ENCODE measurements at regions not wholly inside any gene's neighbourhood (a gene's known extent, or its start where the extent isn't known, plus 50 kb on each side); places are given as distances from the start of the nearest gene placed in this dataset.

DNA sequence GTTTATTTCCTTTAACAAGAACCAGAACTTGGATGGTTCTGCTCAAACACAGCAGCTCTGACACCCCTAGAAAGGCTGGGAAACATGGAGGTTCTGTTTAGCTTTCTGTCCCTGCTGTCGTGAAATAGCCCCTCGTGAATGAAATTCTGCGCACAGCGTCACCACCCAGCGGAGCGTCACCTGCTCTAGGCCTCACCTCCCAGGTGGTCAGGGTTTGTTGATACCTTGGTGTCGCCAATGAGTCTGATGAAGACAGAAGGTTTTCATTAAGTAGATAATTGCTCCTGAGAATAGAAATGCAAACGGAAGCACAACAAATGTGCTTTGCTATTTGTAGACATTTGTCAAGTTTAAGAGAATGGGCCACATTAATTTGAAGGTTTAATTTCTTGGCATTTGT is 135.1 kb downstream of the EDN3 start:
- no peak for DNase-seq (ENCODE audit: low spot score in 2 of 2)
- no peaks in the 10 kb centered on the region for H3K4me1 ChIP-seq
- intact Hi-C loops (cut with DNase I): no loop called here
- H3K27ac ChIP-seq: no peak overlapping the region
- H3K9me3 ChIP-seq: no peaks in the 10 kb centered on the region
- H3K4me3 ChIP-seq: no peak overlapping the region
- H3K36me3 ChIP-seq: no peaks in the 10 kb centered on the region
- TF ChIP-seq, protein P1, sequence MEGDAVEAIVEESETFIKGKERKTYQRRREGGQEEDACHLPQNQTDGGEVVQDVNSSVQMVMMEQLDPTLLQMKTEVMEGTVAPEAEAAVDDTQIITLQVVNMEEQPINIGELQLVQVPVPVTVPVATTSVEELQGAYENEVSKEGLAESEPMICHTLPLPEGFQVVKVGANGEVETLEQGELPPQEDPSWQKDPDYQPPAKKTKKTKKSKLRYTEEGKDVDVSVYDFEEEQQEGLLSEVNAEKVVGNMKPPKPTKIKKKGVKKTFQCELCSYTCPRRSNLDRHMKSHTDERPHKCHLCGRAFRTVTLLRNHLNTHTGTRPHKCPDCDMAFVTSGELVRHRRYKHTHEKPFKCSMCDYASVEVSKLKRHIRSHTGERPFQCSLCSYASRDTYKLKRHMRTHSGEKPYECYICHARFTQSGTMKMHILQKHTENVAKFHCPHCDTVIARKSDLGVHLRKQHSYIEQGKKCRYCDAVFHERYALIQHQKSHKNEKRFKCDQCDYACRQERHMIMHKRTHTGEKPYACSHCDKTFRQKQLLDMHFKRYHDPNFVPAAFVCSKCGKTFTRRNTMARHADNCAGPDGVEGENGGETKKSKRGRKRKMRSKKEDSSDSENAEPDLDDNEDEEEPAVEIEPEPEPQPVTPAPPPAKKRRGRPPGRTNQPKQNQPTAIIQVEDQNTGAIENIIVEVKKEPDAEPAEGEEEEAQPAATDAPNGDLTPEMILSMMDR (IDR thresholded peaks at IDR 0.05): no peak
- H3K27me3 ChIP-seq: no peaks in the 10 kb centered on the region

DNA sequence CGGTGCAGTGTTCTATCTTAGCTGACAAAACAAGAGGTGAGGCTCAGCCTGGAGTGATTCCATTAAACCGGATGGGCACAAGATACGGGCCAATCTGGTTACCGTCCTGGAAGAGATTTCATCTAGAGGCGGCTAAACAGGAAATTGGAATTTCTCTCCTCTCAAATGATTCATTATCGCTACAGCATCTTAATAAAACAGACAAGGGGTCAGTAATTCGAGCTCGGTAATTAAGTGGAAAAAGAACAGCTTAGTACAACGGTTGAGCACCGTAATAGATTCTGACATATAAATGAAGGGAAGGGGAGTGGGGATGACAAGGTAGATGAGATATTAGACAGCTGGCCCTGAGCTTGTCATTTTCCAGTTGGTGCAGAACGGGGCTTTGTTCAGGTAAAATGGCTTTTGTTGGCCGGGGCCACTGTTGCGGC is 137.2 kb downstream of the EDN3 start:
- TF ChIP-seq, protein P1 (IDR thresholded peaks at IDR 0.05): no peak
- Histone ChIP-seq H3K27ac (no peak overlapping the region), H3K4me3 (no peak overlapping the region), H3K9me3 (no peaks in the 10 kb centered on the region), H3K36me3 (no peaks in the 10 kb centered on the region), H3K4me1 (no peaks in the 10 kb centered on the region), H3K27me3 (no peaks in the 10 kb centered on the region)
- intact Hi-C loops (cut with DNase I): no loop called here
- no peak for DNase-seq (ENCODE audit: low spot score in 2 of 2)

DNA sequence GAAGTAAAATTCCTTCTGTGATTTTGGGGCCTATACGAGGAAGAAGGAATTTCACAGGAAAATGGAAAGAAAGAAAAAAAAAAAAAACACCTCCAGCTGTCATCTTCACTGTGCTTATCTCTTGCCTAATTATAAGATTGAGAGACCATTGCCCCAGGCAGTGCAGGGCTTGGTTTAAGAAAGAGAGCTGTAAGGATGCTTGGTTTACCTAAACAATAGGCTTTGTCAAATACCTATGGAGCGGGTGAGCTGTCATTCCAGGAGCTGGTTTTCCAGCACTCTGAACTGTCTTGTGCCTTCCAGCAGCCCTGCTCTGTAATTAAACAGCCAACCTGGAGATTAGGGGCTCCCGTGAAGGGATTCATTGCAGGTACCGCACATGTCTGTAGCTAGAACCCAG is 137.8 kb downstream of the EDN3 start:
- H3K36me3 ChIP-seq: no peaks in the 10 kb centered on the region
- no peaks in the 10 kb centered on the region for H3K27me3 ChIP-seq
- H3K4me1 ChIP-seq: no peaks in the 10 kb centered on the region
- no peak for DNase-seq (ENCODE audit: low spot score in 2 of 2)
- intact Hi-C loops (cut with DNase I): no loop called here
- no peak overlapping the region for H3K4me3 ChIP-seq
- H3K9me3 ChIP-seq: no peaks in the 10 kb centered on the region
- TF ChIP-seq, protein P1 (IDR thresholded peaks at IDR 0.05): no peak
- no peak overlapping the region for H3K27ac ChIP-seq

DNA sequence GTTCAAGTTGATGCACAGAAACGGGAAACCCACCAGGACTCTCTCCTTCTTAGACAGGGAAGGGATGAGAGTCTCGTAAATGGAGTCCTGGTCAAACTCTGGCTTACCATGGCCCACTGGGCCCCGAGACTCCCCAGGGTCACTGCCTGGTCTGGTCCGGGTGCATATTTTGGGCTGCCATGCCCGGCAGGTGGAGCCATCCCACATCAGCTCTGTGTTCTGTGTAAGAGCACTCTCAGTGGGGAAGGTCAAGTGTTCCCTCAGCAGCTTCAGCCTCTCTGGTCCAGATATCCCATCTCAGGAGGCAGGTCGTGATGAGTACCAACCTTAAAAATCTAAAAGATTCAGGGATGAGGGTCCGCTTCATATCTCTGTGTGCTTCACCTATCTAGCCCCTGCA is 138.8 kb downstream of the EDN3 start:
- TF ChIP-seq, protein P1 (IDR thresholded peaks at IDR 0.05): no peak
- Histone ChIP-seq H3K27ac (no peak overlapping the region), H3K4me3 (no peak overlapping the region), H3K27me3 (no peaks in the 10 kb centered on the region), H3K9me3 (no peaks in the 10 kb centered on the region), H3K4me1 (no peaks in the 10 kb centered on the region), H3K36me3 (no peaks in the 10 kb centered on the region)
- intact Hi-C loops (cut with DNase I): no loop called here
- no peak for DNase-seq (ENCODE audit: low spot score in 2 of 2)

DNA sequence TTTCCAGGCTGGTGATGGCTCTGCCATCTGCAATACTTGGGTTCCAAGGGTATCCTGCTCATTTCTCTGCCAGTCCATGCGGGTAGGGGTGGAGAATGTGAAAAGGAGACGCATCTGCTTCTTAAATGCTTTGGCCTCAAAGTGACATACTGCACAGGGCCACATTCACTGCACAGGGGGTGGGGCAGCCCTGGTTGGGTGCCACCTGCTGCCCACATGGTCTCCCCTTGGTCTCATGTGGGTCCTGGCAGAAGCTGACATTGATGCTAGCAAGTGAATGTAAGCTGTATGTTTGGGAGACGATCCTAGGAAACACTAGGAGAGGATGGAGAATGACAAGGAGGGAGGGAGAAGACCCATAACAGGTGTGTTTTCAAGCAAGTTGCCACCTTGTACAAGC is 140.9 kb downstream of the EDN3 start:
- H3K36me3 ChIP-seq: no peaks in the 10 kb centered on the region
- no peak overlapping the region for H3K27ac ChIP-seq
- no peak overlapping the region for H3K4me3 ChIP-seq
- DNase-seq (ENCODE audit: low spot score in 2 of 2): no peak
- no peaks in the 10 kb centered on the region for H3K9me3 ChIP-seq
- intact Hi-C loops (cut with DNase I): no loop called here
- TF ChIP-seq, protein P1 (IDR thresholded peaks at IDR 0.05): no peak
- no peaks in the 10 kb centered on the region for H3K27me3 ChIP-seq
- H3K4me1 ChIP-seq: no peaks in the 10 kb centered on the region

Measured in ascending aorta (tissue), 2 donors.